HG02852 (cell line): ENCODE measurements at regions not wholly inside any gene's neighbourhood (a gene's known extent, or its start where the extent isn't known, plus 50 kb on each side); places are given as distances from the start of the nearest gene placed in this dataset.

Experiments used
- ATAC-seq: cut with Tn5 transposase; IDR thresholded peaks from one replicate; pipeline ENCODE4 v1.9.1; 2021; ENCODE audit warnings: mild to moderate bottlenecking, moderate library complexity; ENCODE audit not compliant: unreplicated experiment

DNA sequence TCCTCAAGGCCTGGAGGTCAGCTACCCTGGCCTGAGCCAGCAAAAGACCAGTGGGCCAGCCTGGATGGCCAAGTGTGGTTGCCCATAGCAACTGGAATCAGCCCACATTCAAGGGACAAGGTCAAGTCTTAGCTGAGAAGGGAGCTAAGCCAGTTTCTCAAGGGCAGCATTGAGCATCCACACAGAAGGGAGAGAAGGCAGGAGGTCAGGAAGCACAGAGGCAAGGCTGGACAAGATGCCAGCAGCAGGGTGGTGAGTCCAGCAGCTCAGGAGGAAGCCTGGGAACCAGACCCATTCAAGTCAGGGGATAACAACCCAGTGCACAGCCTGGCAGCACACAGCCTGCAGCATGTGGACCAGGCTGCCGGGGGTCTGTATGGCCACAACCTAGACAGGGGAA, 54.0 kb upstream of the ZMIZ1 start:
- ATAC-seq, result no peak

DNA sequence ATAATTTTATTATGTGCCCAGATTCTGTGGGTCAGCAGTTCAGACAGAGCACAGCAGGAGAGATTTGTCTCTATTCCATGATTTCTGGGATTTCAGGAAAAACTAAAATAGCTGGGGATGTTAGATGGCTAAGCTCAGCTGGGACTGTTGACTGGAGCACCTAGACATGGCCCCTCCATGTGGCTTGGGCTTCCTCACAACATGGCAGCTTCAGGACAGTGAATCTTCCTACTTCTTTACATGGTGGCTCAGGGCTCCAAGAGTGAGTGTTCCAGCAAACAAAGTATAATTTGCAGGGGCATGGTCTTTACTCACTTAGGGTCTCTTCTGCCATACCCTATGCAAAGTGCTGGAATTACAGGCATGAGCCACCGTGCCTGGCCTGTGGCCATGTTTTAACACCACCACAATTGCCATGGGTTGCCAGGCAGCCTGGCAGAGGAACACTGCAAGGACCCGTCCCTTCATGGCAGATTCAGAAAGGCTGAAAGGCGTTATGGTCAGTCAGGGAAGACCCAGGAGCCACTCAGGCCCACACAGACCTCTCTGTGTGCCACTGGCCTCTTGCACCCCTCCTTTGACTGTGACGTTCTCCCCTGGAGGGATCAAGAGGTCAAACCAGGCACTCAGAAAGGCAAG, 50.8 kb upstream of the ZMIZ1 start:
- no peak for ATAC-seq

DNA sequence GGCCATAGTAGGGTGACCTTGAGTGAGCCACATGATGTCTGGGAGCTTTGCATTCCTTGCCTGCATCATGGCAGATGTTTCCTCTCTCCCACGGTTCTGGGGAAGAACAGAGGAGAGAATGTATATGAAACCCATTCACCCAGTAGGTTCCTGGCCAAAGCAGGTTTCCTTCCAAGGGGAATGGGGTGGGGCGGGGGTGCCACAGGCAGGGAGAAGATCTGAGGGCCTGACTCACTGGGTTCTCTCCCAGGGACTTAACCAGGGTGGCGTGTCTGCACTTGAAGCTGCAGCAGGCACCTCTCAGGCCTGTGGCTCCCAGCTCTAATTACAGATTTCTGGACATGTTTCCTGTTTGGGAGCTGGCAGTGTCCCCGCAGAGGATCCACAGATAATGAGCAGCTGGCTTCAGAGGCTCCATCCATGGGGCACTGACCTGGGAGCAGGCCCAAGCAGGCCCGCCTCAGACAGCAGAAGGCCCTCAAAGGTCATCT, 50.2 kb upstream of the ZMIZ1 start:
- ATAC-seq, result no peak
